Caco-2 (cell line): ENCODE measurements at regions not wholly inside any gene's neighbourhood (a gene's known extent, or its start where the extent isn't known, plus 50 kb on each side); places are given as distances from the start of the nearest gene placed in this dataset.

Experiments used
- BruUV-seq: library from RNA; stranded (reverse); fragments of 400-500 nt; replicated peaks from 2 replicates; lab custom pipeline; 2021; lab: Mats Ljungman, UMichigan
- CTCF ChIA-PET: fragments of 300-600 bp; sonication (Branson Sonifier 250); formaldehyde crosslinking; loops from one replicate; lab custom pipeline; 2022; ENCODE audit warnings: antibody characterized with exemption; lab: Charles Lee
- POLR2A ChIA-PET: fragments of 300-600 bp; sonication (Branson Sonifier 250); formaldehyde crosslinking; loops from one replicate; lab custom pipeline; 2022; ENCODE audit warnings: antibody characterized with exemption; lab: Charles Lee
- DNase-seq, 2 experiments: peaks; one replicate each; pipeline versions ENCODE4 v3.0.0 to v3.0.0-alpha.2; 2020 to 2022
- H3K27me3 ChIP-seq: replicated peaks from 2 replicates; pipeline ENCODE4 v1.6.0; 2011; ENCODE audit warnings: low read length; ENCODE audit not compliant: control insufficient read depth, insufficient read depth
- H3K36me3 ChIP-seq: 2 replicates; pipeline ENCODE4 v1.5.1; 2011; ENCODE audit warnings: low read length; ENCODE audit not compliant: control insufficient read depth, insufficient read depth
- H3K4me1 ChIP-seq: fragments of 250-450 bp; sonication (Bioruptor Pico); 2 replicates; pipeline ENCODE4 v1.5.1; 2020; ENCODE audit warnings: mild to moderate bottlenecking
- H3K4me3 ChIP-seq: 2 replicates; pipeline ENCODE4 v1.5.1; 2011; ENCODE audit warnings: low read depth, mild to moderate bottlenecking, control low read depth, low read length
- H3K9me3 ChIP-seq: fragments of 250-450 bp; sonication (Bioruptor Pico); 2 replicates; pipeline ENCODE4 v1.5.1; 2020; ENCODE audit warnings: mild to moderate bottlenecking, moderate library complexity
- H3K27ac Mint-ChIP-seq: one replicate; pipeline ENCODE4 v1.8.0; 2022; ENCODE audit warnings: mixed read lengths; ENCODE audit not compliant: unreplicated experiment
- H3K27me3 Mint-ChIP-seq: one replicate; pipeline ENCODE4 v1.8.0; 2022; ENCODE audit warnings: mixed read lengths; ENCODE audit not compliant: insufficient read depth, unreplicated experiment
- H3K36me3 Mint-ChIP-seq: one replicate; pipeline ENCODE4 v1.8.0; 2022; ENCODE audit warnings: mild to moderate bottlenecking, mixed read lengths; ENCODE audit not compliant: insufficient read depth, unreplicated experiment
- H3K4me1 Mint-ChIP-seq: one replicate; pipeline ENCODE4 v1.8.0; 2022; ENCODE audit warnings: low read depth, mixed read lengths; ENCODE audit not compliant: unreplicated experiment
- H3K4me3 Mint-ChIP-seq: one replicate; pipeline ENCODE4 v1.8.0; 2022; ENCODE audit warnings: mild to moderate bottlenecking, moderate library complexity, mixed read lengths; ENCODE audit not compliant: unreplicated experiment
- H3K9me3 Mint-ChIP-seq: one replicate; pipeline ENCODE4 v1.8.0; 2022; ENCODE audit warnings: mixed read lengths; ENCODE audit not compliant: unreplicated experiment
- CTCF ChIP-seq, 2 experiments: fragments of 200-600 bp in 1 of 2; IDR thresholded peaks; 1 replicate in 1 of 2; 2 replicates in 1 of 2; pipeline versions ENCODE4 v1.5.1 to v1.8.0; 2011 to 2022; ENCODE audit warnings: antibody characterized with exemption in 1 of 2, control low read depth in 1 of 2, inconsistent platforms in 1 of 2, low read depth in 1 of 2, low read length in 1 of 2, mild to moderate bottlenecking in 1 of 2, moderate library complexity in 1 of 2; ENCODE audit not compliant: insufficient read depth in 1 of 2, severe bottlenecking in 1 of 2, unreplicated experiment in 1 of 2
- intact Hi-C: fragments of 100-400 bp; cut with micrococcal nuclease; formaldehyde crosslinking; loops from one replicate; pipeline ENCODE4 v1.10.0; 2022; ENCODE audit not compliant: unreplicated experiment

GRCh38 chr12:14148489-14149270 is 167.3 kb upstream of the GRIN2B start:
- POLR2A ChIA-PET = no interaction called here
- CTCF ChIA-PET = interaction anchor here (1.1 kb wide), 1 partner anchor 18 kb away, joined by 4 read pairs; no protein-coding TSS in a partner anchor

GRCh38 chr12:14153803-14154202 is 172.4 kb upstream of the GRIN2B start:
- BruUV-seq = no TSS peak
- Histone ChIP-seq H3K9me3 (no peaks in the 10 kb centered on the region), H3K36me3 (no peaks in the 10 kb centered on the region), H3K4me1 (no peaks in the 10 kb centered on the region), H3K27me3 (no peaks in the 10 kb centered on the region), H3K4me3 (no peak overlapping the region)
- no peak for DNase-seq
- Mint-ChIP-seq H3K36me3 (peaks cover 6% of the 10 kb centered on the region), H3K4me1 (peaks cover 6% of the 10 kb centered on the region), H3K9me3 (peaks cover 35% of the 10 kb centered on the region), H3K4me3 (no peak overlapping the region), H3K27ac (no peak overlapping the region), H3K27me3 (peaks cover 4% of the 10 kb centered on the region)
- intact Hi-C loops = no loop called here
- ChIA-PET CTCF (no interaction called here), POLR2A (no interaction called here)
- no peak for TF ChIP-seq CTCF (IDR thresholded peaks at IDR 0.05; ENCODE audit: insufficient read depth in 1 of 2, low read depth in 1 of 2, low read length in 1 of 2, severe bottlenecking in 1 of 2, unreplicated experiment in 1 of 2)

More at GRCh38 chr12:14148489-14149270, 167.3 kb upstream of the GRIN2B start:
- Histone ChIP-seq H3K27me3 (no peaks in the 10 kb centered on the region), H3K36me3 (no peaks in the 10 kb centered on the region), H3K4me3 (no peak overlapping the region), H3K4me1 (no peaks in the 10 kb centered on the region), H3K9me3 (0 out of 2 replicates have a peak, but pooled peaks cover 3% of the 10 kb centered on the region)
- no peak for TF ChIP-seq CTCF (IDR thresholded peaks at IDR 0.05; ENCODE audit: insufficient read depth in 1 of 2, low read depth in 1 of 2, low read length in 1 of 2, severe bottlenecking in 1 of 2, unreplicated experiment in 1 of 2)
- Mint-ChIP-seq H3K27ac (no peak overlapping the region), H3K4me3 (no peak overlapping the region), H3K27me3 (no peaks in the 10 kb centered on the region), H3K4me1 (no peaks in the 10 kb centered on the region), H3K9me3 (peaks cover 21% of the 10 kb centered on the region), H3K36me3 (no peaks in the 10 kb centered on the region)
- no peak for DNase-seq
- BruUV-seq = no TSS peak
- intact Hi-C loops = no loop called here

DNA sequence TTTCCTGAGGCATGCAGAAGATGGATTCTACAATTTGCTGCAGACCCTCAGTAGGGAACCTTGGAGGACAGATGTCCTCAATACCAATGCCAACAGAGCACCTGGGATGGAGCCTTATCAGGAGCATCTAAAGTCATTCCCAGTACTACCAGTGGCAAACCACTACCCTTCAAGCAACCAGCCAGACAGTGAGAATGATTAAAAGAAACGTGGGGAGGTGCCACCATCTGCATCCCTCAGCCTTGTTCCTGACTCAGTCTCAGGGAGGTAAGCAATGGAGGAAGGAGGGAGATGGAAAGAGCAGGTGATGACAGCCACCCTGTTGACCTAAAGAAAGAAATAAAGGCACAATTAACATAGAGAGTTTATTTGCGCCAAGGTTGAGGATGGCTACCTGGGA is 175.2 kb upstream of the GRIN2B start:
- no peak for TF ChIP-seq CTCF (IDR thresholded peaks at IDR 0.05; ENCODE audit: insufficient read depth in 1 of 2, low read depth in 1 of 2, low read length in 1 of 2, severe bottlenecking in 1 of 2, unreplicated experiment in 1 of 2)
- H3K4me3 ChIP-seq = no peak overlapping the region
- H3K27me3 Mint-ChIP-seq = peaks cover 4% of the 10 kb centered on the region
- H3K9me3 ChIP-seq = no peaks in the 10 kb centered on the region
- H3K4me3 Mint-ChIP-seq = no peak overlapping the region
- DNase-seq = no peak
- H3K27ac Mint-ChIP-seq = no peak overlapping the region
- peaks cover 6% of the 10 kb centered on the region for H3K36me3 Mint-ChIP-seq
- H3K9me3 Mint-ChIP-seq = peaks cover 25% of the 10 kb centered on the region
- ChIA-PET POLR2A (no interaction called here), CTCF (no interaction called here)
- no peaks in the 10 kb centered on the region for H3K36me3 ChIP-seq
- intact Hi-C loops = no loop called here
- H3K4me1 ChIP-seq = no peaks in the 10 kb centered on the region
- no peaks in the 10 kb centered on the region for H3K27me3 ChIP-seq
- BruUV-seq = no TSS peak
- peaks cover 6% of the 10 kb centered on the region for H3K4me1 Mint-ChIP-seq
